GM18508 (cell line): ENCODE measurements at regions not wholly inside any gene's neighbourhood (a gene's known extent, or its start where the extent isn't known, plus 50 kb on each side); places are given as distances from the start of the nearest gene placed in this dataset.

Source experiments
- ATAC-seq: cut with Tn5 transposase; IDR thresholded peaks from one replicate; pipeline ENCODE4 v1.9.1; 2021; ENCODE audit warnings: moderate number of reproducible peaks; ENCODE audit not compliant: insufficient read depth, unreplicated experiment

- no peak for ATAC-seq
Observed at GRCh38 chr10:125291836-125292235, 131.5 kb upstream of the CTBP2 start.

- no peak for ATAC-seq
Observed at GRCh38 chr10:125289461-125289860, 129.1 kb upstream of the CTBP2 start.

- ATAC-seq = no peak
Observed at GRCh38 chr10:125284875-125285597, 124.7 kb upstream of the CTBP2 start.

DNA sequence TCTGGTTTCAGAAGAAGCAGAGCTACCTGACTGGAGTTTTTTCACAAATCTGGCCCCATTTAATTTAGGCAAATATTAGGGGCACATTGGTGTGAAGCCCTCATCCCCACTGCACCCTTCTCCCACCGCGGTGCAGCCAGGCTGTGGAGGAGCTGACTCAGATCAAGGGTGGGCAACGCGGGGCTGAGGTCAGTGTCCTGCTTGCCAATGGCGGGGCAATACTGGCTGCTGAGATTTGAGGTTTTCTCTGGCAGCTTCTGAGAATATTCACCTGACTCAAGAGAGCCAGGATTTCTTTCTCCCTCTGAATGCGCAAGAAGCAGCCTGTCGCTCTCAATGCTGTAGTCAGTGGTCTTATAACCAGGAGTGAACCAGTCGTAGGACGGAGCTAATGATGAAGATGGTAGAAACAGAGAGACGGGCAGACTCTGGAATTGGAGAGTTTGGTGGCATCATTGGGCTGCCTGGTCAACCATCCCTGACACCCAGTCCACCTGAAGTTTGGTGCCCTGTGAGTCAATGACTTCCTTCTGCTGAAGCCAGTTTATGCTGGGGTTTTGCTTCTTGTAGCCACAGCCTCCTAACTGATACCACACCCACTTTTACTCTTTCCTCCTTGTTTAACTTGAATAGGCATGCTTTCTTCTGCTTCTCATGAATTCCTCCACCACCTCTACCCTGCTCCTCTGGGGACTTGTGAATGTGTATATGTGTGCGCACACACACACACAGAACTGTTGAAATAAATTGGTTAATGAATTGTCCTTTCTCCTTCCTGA is 123.7 kb upstream of the CTBP2 start:
- ATAC-seq = no peak

DNA sequence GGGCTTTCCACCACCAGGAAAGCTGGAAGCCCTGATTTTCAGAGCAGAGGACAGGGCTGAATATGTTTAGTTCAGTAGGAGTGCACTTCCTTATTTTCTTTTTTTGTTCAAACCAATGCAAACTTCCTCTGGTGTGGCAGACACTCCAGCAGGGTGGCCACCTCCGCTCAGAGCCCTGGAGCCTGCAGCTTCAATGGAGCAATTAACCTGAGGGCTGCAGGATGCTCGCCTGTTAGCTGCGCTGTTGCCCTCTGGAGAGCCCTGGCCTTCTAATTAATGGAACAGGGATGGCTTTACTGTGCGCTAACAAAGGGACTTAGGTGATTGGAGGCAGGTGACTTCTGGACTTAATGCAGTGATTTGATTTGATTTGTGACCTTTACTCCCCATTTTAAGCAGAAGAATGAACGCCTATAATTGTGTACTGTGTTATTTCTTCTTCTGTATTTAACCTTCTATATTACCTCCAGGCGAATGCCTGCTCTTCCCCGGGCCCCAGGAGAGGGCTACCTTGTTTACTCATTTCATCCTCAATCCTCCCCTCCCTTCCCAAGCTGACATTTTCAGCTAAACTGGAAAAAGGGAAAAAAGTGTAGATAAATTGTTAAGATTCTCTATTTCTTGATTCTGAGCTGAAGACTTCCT is 123.0 kb upstream of the CTBP2 start:
- no peak for ATAC-seq

- ATAC-seq = no peak
Observed at GRCh38 chr10:125281091-125281490, 120.7 kb upstream of the CTBP2 start.

DNA sequence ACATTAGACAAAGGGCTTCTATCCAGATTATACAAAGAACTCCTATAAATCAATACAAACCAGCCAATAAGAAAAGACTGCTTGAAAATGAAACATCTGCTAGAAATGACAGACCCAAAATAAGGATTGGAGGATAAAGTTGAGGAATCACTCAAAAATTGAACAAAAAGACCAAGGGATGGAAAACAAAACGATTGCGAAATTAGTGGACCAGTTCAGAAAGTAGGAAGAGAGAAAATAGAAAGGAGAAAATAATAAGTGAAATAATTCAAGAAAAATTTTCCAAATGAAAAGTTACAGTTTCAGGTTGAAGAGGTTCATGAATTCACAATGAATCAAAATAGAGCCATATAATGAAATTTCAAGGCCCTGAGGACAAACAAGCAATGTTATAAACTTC is 115.8 kb upstream of the CTBP2 start:
- no peak for ATAC-seq

DNA sequence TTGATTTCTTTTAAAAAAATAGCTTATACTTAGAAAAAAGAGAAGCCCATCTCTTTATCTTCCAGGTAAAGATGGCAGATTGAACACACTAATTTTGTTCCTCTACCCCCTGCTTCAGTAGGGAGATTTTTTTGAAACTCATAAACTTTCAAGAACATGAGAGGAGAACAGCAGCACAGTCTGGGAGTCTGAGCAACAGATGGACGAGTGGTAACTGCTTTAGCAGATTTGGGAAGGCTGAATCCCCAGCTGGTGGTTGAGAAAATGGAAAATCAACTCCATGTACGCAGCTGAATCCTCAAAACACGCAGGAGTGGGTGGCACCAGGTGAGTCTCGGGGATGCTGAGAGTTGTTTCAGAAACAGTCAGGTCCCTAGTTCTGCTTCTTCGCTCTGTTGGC is 114.6 kb upstream of the CTBP2 start:
- no peak for ATAC-seq

GRCh38 chr10:125273023-125273422 is 112.7 kb upstream of the CTBP2 start:
- no peak for ATAC-seq

DNA sequence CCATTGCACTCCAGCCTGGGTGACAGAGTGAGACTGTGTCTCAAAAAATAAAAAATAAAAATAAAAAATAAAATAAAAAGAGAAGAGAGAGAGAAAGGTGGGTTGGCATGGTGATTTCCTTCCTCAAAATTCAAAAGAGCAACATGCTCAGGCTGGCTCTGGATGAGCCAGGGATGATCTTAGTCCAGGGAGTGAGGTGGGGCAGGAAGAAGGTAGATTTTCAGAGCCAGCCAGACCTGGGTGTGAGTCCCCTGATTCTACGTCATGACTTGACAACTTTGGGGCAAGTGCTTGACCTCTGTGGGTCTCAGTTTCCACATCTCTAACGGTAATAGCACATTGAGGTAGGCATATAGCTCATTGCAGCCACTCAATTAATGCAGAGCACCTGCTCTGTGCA is 109.4 kb upstream of the CTBP2 start:
- ATAC-seq = no peak

DNA sequence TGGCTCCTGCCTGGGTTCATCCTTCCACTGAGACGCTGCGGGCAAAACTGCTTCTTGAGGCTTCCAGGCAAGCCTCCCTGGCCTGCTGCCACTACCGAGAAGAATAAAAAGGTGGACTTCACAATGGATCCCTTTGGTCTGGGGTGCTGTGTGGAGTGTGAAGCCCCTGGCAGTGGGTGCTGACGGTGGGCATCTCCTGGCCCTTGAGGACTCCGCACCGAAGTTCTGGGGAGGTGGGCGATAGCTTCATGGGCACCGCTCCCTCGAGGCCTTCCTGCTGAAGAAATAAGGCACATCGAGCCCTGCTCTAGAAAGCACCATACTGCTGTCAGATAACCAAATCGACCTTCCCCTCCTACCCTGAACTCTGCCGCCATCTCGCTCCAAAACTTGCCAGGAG is 106.6 kb upstream of the CTBP2 start:
- no peak for ATAC-seq

DNA sequence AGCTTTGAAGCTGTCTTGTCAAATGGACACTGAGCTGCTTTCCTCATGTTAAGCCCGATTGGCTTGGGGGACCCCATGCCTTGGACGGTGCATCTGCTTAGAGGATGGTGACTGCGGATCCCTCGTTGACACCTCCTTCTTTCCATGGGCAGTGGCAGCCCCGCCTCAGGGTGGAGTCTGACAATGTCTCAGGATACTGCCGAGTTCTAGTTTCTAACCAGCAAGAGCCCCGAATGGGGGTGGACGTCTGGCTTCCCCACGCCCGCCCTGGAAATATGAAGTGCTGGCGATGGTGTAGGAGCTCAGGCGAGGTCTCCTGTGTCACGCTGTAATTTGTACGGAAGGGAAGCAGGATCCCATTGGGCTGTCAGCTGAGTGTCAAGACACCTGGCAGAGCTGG is 106.2 kb upstream of the CTBP2 start:
- ATAC-seq = no peak

DNA sequence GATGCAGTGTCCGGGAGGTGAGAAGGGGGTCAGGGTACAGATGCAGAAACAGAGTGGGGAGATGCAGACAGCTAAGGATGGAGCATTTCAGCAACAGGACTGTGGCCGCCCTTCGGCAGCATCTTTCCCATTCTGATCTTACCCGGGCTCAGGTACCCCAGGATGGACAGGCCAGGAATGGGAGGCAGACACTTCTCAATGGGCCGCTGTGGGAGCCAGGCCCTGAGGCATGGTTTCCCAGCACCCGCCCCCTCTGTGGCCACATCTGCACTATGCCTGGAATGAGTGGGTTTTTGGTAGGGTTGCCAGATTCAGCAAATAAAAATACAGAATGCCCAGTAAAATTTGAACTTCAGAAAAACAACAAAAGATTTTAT is 105.2 kb upstream of the CTBP2 start:
- ATAC-seq = no peak

DNA sequence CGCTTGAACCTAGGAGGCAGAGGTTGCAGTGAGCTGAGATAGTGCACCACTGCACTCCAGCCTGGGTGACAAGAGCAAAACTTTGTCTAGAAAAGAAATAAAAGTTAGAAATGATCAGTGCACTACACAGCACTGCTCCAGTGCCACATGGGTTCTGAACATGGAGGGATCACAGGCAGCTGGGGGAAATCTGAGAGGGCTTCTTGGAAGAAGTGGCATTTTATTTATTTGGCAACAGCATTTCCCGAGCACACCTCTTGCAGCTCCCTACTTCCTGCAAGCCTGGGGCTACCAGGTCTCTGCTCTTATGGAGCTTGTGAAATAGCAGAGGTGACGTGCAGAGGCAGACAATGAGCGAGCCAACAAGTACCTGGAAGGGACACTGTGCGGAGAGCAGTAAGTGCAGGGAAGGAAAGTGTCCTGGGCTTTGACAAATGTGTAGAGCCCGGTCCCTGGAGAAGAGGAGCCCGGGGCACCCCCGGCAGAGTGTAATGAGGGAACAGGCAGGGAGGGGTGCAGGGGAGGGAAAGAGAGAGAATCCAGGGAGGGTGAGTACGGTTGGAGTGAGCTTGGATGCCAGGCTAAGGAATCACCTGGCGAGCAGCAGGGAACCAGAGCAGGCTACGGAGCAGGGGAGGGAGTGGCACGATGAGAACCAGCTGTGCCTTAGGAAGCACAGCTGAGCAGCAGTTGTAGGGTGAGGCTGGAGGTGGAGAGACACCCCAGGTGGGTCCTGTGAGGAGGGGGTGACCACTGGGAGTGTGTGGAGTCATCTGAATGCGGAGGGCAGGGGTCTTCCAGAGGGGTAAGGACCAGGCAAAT is 104.6 kb upstream of the CTBP2 start:
- ATAC-seq = no peak

- ATAC-seq = no peak
Observed at GRCh38 chr10:125264091-125264490, 103.7 kb upstream of the CTBP2 start.

DNA sequence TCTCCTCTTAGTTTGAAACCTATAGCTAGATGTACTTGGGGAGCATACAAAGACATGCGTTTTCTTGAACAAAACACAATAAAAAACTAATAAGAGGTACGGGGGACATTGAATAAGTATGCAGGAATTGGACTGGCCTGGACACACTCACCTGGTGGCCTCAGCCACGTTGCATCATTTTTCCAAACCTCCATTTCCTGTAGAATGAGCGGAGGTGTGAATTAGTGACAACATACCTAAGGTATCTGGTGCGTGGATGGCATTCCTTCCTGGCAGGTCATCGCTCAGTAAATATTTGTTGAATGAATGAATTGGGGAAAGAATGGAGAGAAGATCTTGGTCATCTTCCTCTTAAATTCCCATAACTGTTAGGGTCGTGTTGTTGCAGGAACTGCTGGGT is 103.2 kb upstream of the CTBP2 start:
- no peak for ATAC-seq

- ATAC-seq = no peak
Observed at GRCh38 chr10:125262920-125263319, 102.6 kb upstream of the CTBP2 start.

DNA sequence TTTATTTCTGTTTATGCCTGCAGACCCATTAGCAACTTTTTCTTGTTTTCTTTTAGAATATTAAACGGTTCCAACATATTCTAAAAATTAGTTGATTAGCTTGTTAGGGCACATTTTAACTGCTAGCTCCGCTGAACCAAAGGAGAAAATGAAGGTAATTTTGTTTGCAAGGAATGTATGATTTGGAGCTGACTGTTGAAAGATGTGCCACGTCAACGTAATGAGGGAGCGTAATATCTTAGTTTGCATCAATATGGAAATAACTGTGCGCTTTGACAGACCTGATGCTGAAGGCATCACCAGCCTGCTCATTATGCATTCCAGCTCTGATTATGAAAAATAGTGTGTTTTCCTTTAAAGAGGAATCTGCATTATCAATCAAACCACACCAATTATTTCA is 102.0 kb upstream of the CTBP2 start:
- ATAC-seq = no peak

GRCh38 chr10:125261491-125262186 is 101.3 kb upstream of the CTBP2 start:
- no peak for ATAC-seq

DNA sequence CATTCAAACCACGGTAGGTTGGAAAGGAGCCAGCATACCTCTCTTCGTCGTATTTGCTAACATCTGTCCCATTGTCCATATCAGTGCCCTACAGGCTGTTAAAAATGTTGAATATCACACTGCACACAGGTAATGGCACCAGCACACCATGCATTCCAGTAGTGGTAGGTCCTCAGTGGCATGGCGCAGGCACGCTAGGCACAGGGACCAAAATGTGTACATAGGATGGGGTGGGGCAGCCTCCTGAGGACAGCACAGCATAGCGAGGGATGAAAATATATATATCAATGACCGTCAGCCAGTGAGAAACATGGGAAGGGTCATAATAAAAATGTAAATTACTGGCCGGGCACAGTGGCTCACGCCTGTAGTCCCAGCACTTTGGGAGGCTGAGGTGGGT is 99.9 kb upstream of the CTBP2 start:
- ATAC-seq = no peak
